HL-60 (cell line): ENCODE measurements at regions not wholly inside any gene's neighbourhood (a gene's known extent, or its start where the extent isn't known, plus 50 kb on each side); places are given as distances from the start of the nearest gene placed in this dataset.

Experiments
- TF ChIP-seq, protein P1 (sequence below): IDR thresholded peaks from one replicate; pipeline ENCODE4 v1.5.1; 2011; ENCODE audit warnings: low read length, control low read depth, inconsistent platforms; ENCODE audit not compliant: insufficient read depth
- TF ChIP-seq, protein P2 (sequence below): IDR thresholded peaks from 2 replicates; pipeline ENCODE4 v1.6.1; 2012; ENCODE audit warnings: low read depth; ENCODE audit not compliant: insufficient replicate concordance

DNA sequence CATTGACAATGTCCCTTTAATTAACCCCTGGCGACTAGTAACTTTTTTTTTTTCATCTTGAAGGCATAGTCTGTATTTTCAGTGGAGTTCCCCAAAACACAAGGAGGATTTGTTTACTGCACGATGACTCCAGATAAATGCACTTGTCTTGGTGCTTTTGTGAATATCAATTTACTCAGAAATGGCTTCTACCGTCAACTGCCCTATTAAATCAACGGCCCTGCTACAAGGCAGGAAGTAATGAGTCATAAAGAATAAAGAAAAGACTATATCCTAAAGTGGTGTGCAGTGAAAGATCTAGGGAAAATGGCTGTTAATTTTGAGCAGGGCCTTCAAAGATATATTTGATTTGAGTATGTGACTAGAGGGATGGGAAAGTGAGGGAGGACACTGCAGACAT is 388.3 kb upstream of the CHD1 start:
- TF ChIP-seq, protein P1, sequence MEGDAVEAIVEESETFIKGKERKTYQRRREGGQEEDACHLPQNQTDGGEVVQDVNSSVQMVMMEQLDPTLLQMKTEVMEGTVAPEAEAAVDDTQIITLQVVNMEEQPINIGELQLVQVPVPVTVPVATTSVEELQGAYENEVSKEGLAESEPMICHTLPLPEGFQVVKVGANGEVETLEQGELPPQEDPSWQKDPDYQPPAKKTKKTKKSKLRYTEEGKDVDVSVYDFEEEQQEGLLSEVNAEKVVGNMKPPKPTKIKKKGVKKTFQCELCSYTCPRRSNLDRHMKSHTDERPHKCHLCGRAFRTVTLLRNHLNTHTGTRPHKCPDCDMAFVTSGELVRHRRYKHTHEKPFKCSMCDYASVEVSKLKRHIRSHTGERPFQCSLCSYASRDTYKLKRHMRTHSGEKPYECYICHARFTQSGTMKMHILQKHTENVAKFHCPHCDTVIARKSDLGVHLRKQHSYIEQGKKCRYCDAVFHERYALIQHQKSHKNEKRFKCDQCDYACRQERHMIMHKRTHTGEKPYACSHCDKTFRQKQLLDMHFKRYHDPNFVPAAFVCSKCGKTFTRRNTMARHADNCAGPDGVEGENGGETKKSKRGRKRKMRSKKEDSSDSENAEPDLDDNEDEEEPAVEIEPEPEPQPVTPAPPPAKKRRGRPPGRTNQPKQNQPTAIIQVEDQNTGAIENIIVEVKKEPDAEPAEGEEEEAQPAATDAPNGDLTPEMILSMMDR: no peak
- TF ChIP-seq, protein P2, sequence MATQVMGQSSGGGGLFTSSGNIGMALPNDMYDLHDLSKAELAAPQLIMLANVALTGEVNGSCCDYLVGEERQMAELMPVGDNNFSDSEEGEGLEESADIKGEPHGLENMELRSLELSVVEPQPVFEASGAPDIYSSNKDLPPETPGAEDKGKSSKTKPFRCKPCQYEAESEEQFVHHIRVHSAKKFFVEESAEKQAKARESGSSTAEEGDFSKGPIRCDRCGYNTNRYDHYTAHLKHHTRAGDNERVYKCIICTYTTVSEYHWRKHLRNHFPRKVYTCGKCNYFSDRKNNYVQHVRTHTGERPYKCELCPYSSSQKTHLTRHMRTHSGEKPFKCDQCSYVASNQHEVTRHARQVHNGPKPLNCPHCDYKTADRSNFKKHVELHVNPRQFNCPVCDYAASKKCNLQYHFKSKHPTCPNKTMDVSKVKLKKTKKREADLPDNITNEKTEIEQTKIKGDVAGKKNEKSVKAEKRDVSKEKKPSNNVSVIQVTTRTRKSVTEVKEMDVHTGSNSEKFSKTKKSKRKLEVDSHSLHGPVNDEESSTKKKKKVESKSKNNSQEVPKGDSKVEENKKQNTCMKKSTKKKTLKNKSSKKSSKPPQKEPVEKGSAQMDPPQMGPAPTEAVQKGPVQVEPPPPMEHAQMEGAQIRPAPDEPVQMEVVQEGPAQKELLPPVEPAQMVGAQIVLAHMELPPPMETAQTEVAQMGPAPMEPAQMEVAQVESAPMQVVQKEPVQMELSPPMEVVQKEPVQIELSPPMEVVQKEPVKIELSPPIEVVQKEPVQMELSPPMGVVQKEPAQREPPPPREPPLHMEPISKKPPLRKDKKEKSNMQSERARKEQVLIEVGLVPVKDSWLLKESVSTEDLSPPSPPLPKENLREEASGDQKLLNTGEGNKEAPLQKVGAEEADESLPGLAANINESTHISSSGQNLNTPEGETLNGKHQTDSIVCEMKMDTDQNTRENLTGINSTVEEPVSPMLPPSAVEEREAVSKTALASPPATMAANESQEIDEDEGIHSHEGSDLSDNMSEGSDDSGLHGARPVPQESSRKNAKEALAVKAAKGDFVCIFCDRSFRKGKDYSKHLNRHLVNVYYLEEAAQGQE: no peak
